Heart left ventricle (tissue), 16 donors: ENCODE measurements at regions not wholly inside any gene's neighbourhood (a gene's known extent, or its start where the extent isn't known, plus 50 kb on each side); places are given as distances from the start of the nearest gene placed in this dataset.

Experiments used
- ATAC-seq, 4 donors: fragments of 200-7000 bp; cut with Tn5 transposase; one replicate each; pipeline ENCODE4 v1.9.1; 2020 to 2022; ENCODE audit warnings: moderate library complexity in 4 of 4, mild to moderate bottlenecking in 3 of 4, moderate number of reproducible peaks in 1 of 4
- DNase-seq, 5 donors: peaks; one replicate each; pipeline ENCODE4 v3.0.0-alpha.2; 2020
- H3K27ac ChIP-seq, 12 donors: fragments of 200-600 bp; sonication (generic) in 4 of 12; one replicate each; pipeline versions ENCODE4 v1.5.0 to v1.8.0; 2016 to 2022; ENCODE audit warnings: mild to moderate bottlenecking in 2 of 12
- H3K27me3 ChIP-seq, 9 donors: fragments of 200-600 bp; sonication (generic) in 2 of 9; one replicate each; pipeline versions ENCODE4 v1.5.1 to v1.8.0; 2016 to 2022; ENCODE audit warnings: mild to moderate bottlenecking in 3 of 9
- H3K36me3 ChIP-seq, 9 donors: fragments of 200-600 bp; sonication (generic) in 2 of 9; one replicate each; pipeline versions ENCODE4 v1.5.0 to v1.8.0; 2018 to 2022; ENCODE audit warnings: mild to moderate bottlenecking in 2 of 9
- H3K4me1 ChIP-seq, 12 donors: fragments of 200-600 bp; sonication (generic) in 4 of 12; one replicate each; pipeline versions ENCODE4 v1.5.0 to v1.8.0; 2016 to 2022; ENCODE audit warnings: mild to moderate bottlenecking in 3 of 12
- H3K4me3 ChIP-seq, 12 donors: fragments of 200-600 bp; sonication (generic) in 4 of 12; one replicate each; pipeline versions ENCODE4 v1.5.0 to v1.8.0; 2017 to 2022; ENCODE audit warnings: mild to moderate bottlenecking in 9 of 12, moderate library complexity in 4 of 12
- H3K9me3 ChIP-seq, 12 donors: fragments of 200-600 bp; sonication (generic) in 4 of 12; one replicate each; pipeline versions ENCODE4 v1.5.0 to v1.8.0; 2016 to 2022; ENCODE audit warnings: mild to moderate bottlenecking in 1 of 12
- CTCF ChIP-seq, 12 donors: fragments of 200-600 bp; sonication (generic) in 4 of 12; IDR thresholded peaks; one replicate each; pipeline versions ENCODE4 v1.5.0 to v1.8.0; 2018 to 2022; ENCODE audit warnings: antibody characterized with exemption in 12 of 12, mild to moderate bottlenecking in 5 of 12
- POLR2A ChIP-seq, 2 donors: fragments of 450-650 bp; IDR thresholded peaks; one replicate each; pipeline ENCODE4 v1.6.1; 2017; ENCODE audit warnings: antibody characterized with exemption in 2 of 2, mild to moderate bottlenecking in 2 of 2, moderate library complexity in 2 of 2
- WGBS, 4 donors: extraction: QIAGEN DNeasy Blood & Tissue Kit in 2 of 4; methylation state at CpG; one replicate each; pipeline versions ENCODE4 v1.1.5 to v1.1.7; 2013 to 2018; 5-methylcytosine and 5-hydroxymethylcytosine counted together
- intact Hi-C, 10 donors: fragments of 100-400 bp; cut with DNase I; formaldehyde crosslinking; loops; one replicate each; pipeline versions ENCODE4 v1.11.1 to v1.14.2; 2022
- donor health status: ischemic (EF 13 %, LVEDD 7.1; RV severe dilation, severe dysfunction).
- donor health status: healthy with polysubstance abuse.
- donor health status: DM: no; HTN: yes; CAD: no.
- donor health status: DM: no; HTN: no; CAD: no.
- donor health status: ischemic (EF 25% LVEDD 6.9; RV normal size, moderate dysfunction).
- donor health status: ischemic (EF 25% LVEDD 5.7; RV mildly dilated, moderate dysfunction).
- donor health status: healthy.
- donor health status: DM: yes; HTN: yes; CAD: no.
- donor health status: ischemic (EF 35%, LVEDD 5.7; RV mildly dilated, moderate dysfunction).
- donor health status: nonischemic (EF 11% LVEDD 7.7; RV severe dilation, severe dysfunction).
- donor health status: DM: yes; HTN: yes; CAD: no.
- donor health status: PGD.
- donor health status: ischemic (EF 29% LVEDD 5.4; RV normal size, mild dysfunction).
- donor health status: nonischemic (EF 23%, LVEDD 6.1; RV moderate dilation, normal function).

- H3K27me3 ChIP-seq: peaks cover 0 to 6% (median 0%) of the 10 kb centered on the region in 9 donors
- TF ChIP-seq POLR2A (IDR thresholded peaks at IDR 0.05): no peak
- TF ChIP-seq CTCF (IDR thresholded peaks at IDR 0.05): no peak
- intact Hi-C loops: no loop called here
- no peaks in the 10 kb centered on the region for H3K36me3 ChIP-seq
- H3K4me1 ChIP-seq: peaks cover 0 to 33% (median 12%) of the 10 kb centered on the region in 12 donors
- H3K4me3 ChIP-seq: no peak overlapping the region
- H3K9me3 ChIP-seq: no peaks in the 10 kb centered on the region
- peak in 2 of 5 donors; percentile 21 to 35 for DNase-seq
- no peak overlapping the region for H3K27ac ChIP-seq
- 51 to 88% (median 70%) methylated on average over 5 to 17 of the region's 17 CpGs for WGBS, 4 donors
- ATAC-seq: no peak
Measured at GRCh38 chr5:141773779-141774562, 91.9 kb upstream of the ARAP3 start.

GRCh38 chr5:141772281-141772680 lies 90.3 kb upstream of the ARAP3 start:
- intact Hi-C loops: no loop called here
- TF ChIP-seq POLR2A (IDR thresholded peaks at IDR 0.05) (no peak), CTCF (IDR thresholded peaks at IDR 0.05) (no peak)
- Histone ChIP-seq H3K4me1 (peaks cover 0 to 25% (median 12%) of the 10 kb centered on the region in 12 donors), H3K9me3 (no peaks in the 10 kb centered on the region), H3K36me3 (no peaks in the 10 kb centered on the region), H3K27ac (no peak overlapping the region), H3K4me3 (no peak overlapping the region), H3K27me3 (peaks cover 0 to 6% (median 0%) of the 10 kb centered on the region in 9 donors)
- peak in 1 of 5 donors; percentile 50 for DNase-seq
- ATAC-seq: peak; percentile 34 to 56 (median 46)
- WGBS, 4 donors: 45 to 56% (median 55%) methylated on average over 9 of the region's 9 CpGs

DNA sequence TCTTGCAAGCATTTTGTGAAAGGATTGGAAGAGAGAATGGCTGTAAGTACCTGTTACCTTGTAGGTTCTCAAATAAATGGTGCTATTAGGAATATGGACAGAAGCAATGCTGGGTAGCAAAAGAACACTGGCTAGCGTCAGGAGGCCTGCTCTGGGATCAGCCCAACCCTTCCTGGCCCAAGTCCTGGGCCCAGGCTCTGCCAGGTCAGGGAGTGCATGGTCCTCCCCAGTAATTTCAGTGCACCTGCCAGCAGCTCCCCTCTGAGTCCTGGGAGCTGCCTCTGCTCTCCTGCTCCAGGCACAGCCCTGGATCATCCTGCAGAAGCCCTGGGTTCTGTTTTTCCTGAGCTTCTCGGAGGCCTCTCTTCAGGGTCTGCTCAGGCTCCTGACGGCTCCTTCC lies 89.5 kb upstream of the ARAP3 start:
- Histone ChIP-seq H3K27me3 (peaks cover 0 to 6% (median 0%) of the 10 kb centered on the region in 9 donors), H3K36me3 (no peaks in the 10 kb centered on the region), H3K4me1 (peaks cover 0 to 25% (median 12%) of the 10 kb centered on the region in 12 donors), H3K9me3 (no peaks in the 10 kb centered on the region), H3K4me3 (no peak overlapping the region), H3K27ac (no peak overlapping the region)
- DNase-seq (peak in 1 of 5 donors; percentile 52), ATAC-seq (peak in 3 of 4 donors; percentile 70 to 77 (median 73))
- intact Hi-C loops: no loop called here
- WGBS, 4 donors: 65 to 72% (median 69%) methylated on average over 3 of the region's 3 CpGs
- no peak for TF ChIP-seq POLR2A (IDR thresholded peaks at IDR 0.05)

GRCh38 chr5:141771031-141771430 lies 89.0 kb upstream of the ARAP3 start:
- Histone ChIP-seq H3K4me1 (peaks cover 0 to 25% (median 12%) of the 10 kb centered on the region in 12 donors), H3K27ac (no peak overlapping the region), H3K27me3 (peaks cover 0 to 6% (median 0%) of the 10 kb centered on the region in 9 donors), H3K9me3 (no peaks in the 10 kb centered on the region), H3K4me3 (no peak overlapping the region), H3K36me3 (no peaks in the 10 kb centered on the region)
- peak in 1 of 5 donors; percentile 7 for DNase-seq
- WGBS, 4 donors: 47 to 76% (median 60%) methylated on average over 4 of the region's 4 CpGs
- TF ChIP-seq POLR2A (IDR thresholded peaks at IDR 0.05) (no peak), CTCF (IDR thresholded peaks at IDR 0.05) (no peak)
- intact Hi-C loops: no loop called here
- peak in 1 of 4 donors; percentile 33 for ATAC-seq
